HEK293 (cell line): ENCODE measurements at regions not wholly inside any gene's neighbourhood (a gene's known extent, or its start where the extent isn't known, plus 50 kb on each side); places are given as distances from the start of the nearest gene placed in this dataset.

Experiments
- CTCF ChIA-PET: fragments of 350-600 bp; formaldehyde crosslinking; extraction: SDS; loops from one replicate; lab custom pipeline; 2021; ENCODE audit warnings: antibody characterized with exemption; lab: Yijun Ruan, JAX
- POLR2A ChIA-PET: fragments of 300-600 bp; formaldehyde crosslinking; extraction: SDS; loops from one replicate; lab custom pipeline; 2020; ENCODE audit warnings: antibody characterized with exemption, inconsistent platforms; lab: Yijun Ruan, JAX
- H3K27ac ChIP-seq: fragments of 200-500 bp; sonication (Bioruptor generic); 2 replicates; pipeline ENCODE4 v1.5.1; 2014; ENCODE audit warnings: low read depth, low read length, control low read depth, inconsistent platforms; ENCODE audit errors: extremely low read depth
- H3K36me3 ChIP-seq, 2 experiments: fragments of 200-500 bp in 1 of 2; sonication (Bioruptor generic) in 1 of 2; 1 replicate in 1 of 2; 2 replicates in 1 of 2; pipeline ENCODE4 v1.5.1; 2014 to 2017; ENCODE audit warnings: inconsistent platforms in 2 of 2, low read length in 2 of 2; ENCODE audit not compliant: control insufficient read depth in 2 of 2, insufficient read depth in 1 of 2
- H3K4me1 ChIP-seq: fragments of 200-500 bp; sonication (Bioruptor generic); 2 replicates; pipeline ENCODE4 v1.5.1; 2014; ENCODE audit warnings: mild to moderate bottlenecking, low read length, inconsistent platforms; ENCODE audit not compliant: control insufficient read depth, insufficient read depth
- H3K4me3 ChIP-seq: 2 replicates; pipeline ENCODE4 v1.5.1; 2011; ENCODE audit warnings: low read depth, mild to moderate bottlenecking, control low read depth, low read length, moderate library complexity
- H3K9me3 ChIP-seq: fragments of 200-500 bp; sonication (Bioruptor generic); 2 replicates; pipeline ENCODE4 v1.5.1; 2014; ENCODE audit warnings: low read depth, low read length, inconsistent platforms; ENCODE audit not compliant: control insufficient read depth, insufficient read depth
- BCL11B ChIP-seq: fragments of 450-650 bp; formaldehyde crosslinking; IDR thresholded peaks from 2 replicates; pipeline ENCODE4 v1.5.1; 2016; ENCODE audit warnings: low read depth, missing biosample characterization, missing genetic modification characterization
- KLF17 ChIP-seq: fragments of 450-650 bp; formaldehyde crosslinking; IDR thresholded peaks from 2 replicates; pipeline ENCODE4 v1.5.1; 2016; ENCODE audit warnings: missing biosample characterization, missing genetic modification characterization
- PBX3 ChIP-seq: sonication (generic); formaldehyde crosslinking; IDR thresholded peaks from 2 replicates; pipeline ENCODE4 v1.8.1; 2022; ENCODE audit warnings: mild to moderate bottlenecking, moderate library complexity, missing genetic modification reagents
- PRDM6 ChIP-seq: fragments of 450-650 bp; formaldehyde crosslinking; IDR thresholded peaks from 2 replicates; pipeline ENCODE4 v1.5.1; 2017; ENCODE audit warnings: missing biosample characterization, missing genetic modification characterization
- REST ChIP-seq: fragments of 450-650 bp; formaldehyde crosslinking; IDR thresholded peaks from 2 replicates; pipeline ENCODE4 v1.5.1; 2016; ENCODE audit warnings: missing biosample characterization, missing genetic modification characterization
- YY1 ChIP-seq: fragments of 450-650 bp; formaldehyde crosslinking; IDR thresholded peaks from 2 replicates; pipeline ENCODE4 v1.5.1; 2018; ENCODE audit warnings: missing biosample characterization, missing genetic modification characterization
- ZBTB20 ChIP-seq: fragments of 450-650 bp; formaldehyde crosslinking; IDR thresholded peaks from 2 replicates; pipeline ENCODE4 v1.5.1; 2016; ENCODE audit warnings: missing biosample characterization, missing genetic modification characterization
- ZBTB26 ChIP-seq: fragments of 450-650 bp; formaldehyde crosslinking; optimal IDR thresholded peaks from 2 replicates; pipeline ENCODE3; 2016; ENCODE audit warnings: missing biosample characterization, mild to moderate bottlenecking, missing genetic modification characterization
- ZNF146 ChIP-seq: fragments of 450-650 bp; formaldehyde crosslinking; IDR thresholded peaks from 2 replicates; pipeline ENCODE4 v1.5.1; 2016; ENCODE audit warnings: missing biosample characterization, missing genetic modification characterization
- ZNF148 ChIP-seq: fragments of 450-650 bp; formaldehyde crosslinking; IDR thresholded peaks from 2 replicates; pipeline ENCODE4 v1.5.0; 2017; ENCODE audit warnings: missing biosample characterization, missing genetic modification characterization, borderline replicate concordance
- ZNF174 ChIP-seq: fragments of 450-650 bp; formaldehyde crosslinking; IDR thresholded peaks from 2 replicates; pipeline ENCODE4 v1.5.0; 2017; ENCODE audit warnings: missing biosample characterization, mild to moderate bottlenecking, missing genetic modification characterization
- ZNF18 ChIP-seq: fragments of 450-650 bp; formaldehyde crosslinking; IDR thresholded peaks from 2 replicates; pipeline ENCODE4 v1.5.1; 2016; ENCODE audit warnings: missing biosample characterization, missing genetic modification characterization
- ZNF266 ChIP-seq: fragments of 450-650 bp; formaldehyde crosslinking; IDR thresholded peaks from 2 replicates; pipeline ENCODE4 v1.5.1; 2016; ENCODE audit warnings: missing biosample characterization, missing genetic modification characterization, low read depth
- ZNF311 ChIP-seq: fragments of 450-650 bp; formaldehyde crosslinking; IDR thresholded peaks from 2 replicates; pipeline ENCODE4 v1.5.1; 2017; ENCODE audit warnings: missing biosample characterization, missing genetic modification characterization, borderline replicate concordance
- ZNF335 ChIP-seq: fragments of 450-650 bp; formaldehyde crosslinking; conservative IDR thresholded peaks from 2 replicates; pipeline ENCODE4 v1.5.1; 2016; ENCODE audit warnings: missing biosample characterization, missing genetic modification characterization
- ZNF354C ChIP-seq: fragments of 450-650 bp; formaldehyde crosslinking; IDR thresholded peaks from 2 replicates; pipeline ENCODE4 v1.5.1; 2016; ENCODE audit warnings: missing biosample characterization, missing genetic modification characterization, low read depth, borderline replicate concordance
- ZNF473 ChIP-seq: fragments of 450-650 bp; formaldehyde crosslinking; IDR thresholded peaks from 2 replicates; pipeline ENCODE4 v1.5.1; 2017; ENCODE audit warnings: missing biosample characterization, missing genetic modification characterization
- ZNF48 ChIP-seq: fragments of 450-650 bp; formaldehyde crosslinking; IDR thresholded peaks from 2 replicates; pipeline ENCODE4 v1.5.1; 2016; ENCODE audit warnings: missing biosample characterization, missing genetic modification characterization
- ZNF514 ChIP-seq: fragments of 450-650 bp; formaldehyde crosslinking; IDR thresholded peaks from 2 replicates; pipeline ENCODE4 v1.5.1; 2016; ENCODE audit warnings: missing biosample characterization, missing genetic modification characterization
- ZNF692 ChIP-seq: fragments of 450-650 bp; formaldehyde crosslinking; IDR thresholded peaks from 2 replicates; pipeline ENCODE4 v1.5.1; 2016; ENCODE audit warnings: missing biosample characterization, missing genetic modification characterization
- ZNF707 ChIP-seq: fragments of 450-650 bp; formaldehyde crosslinking; IDR thresholded peaks from 2 replicates; pipeline ENCODE4 v1.5.1; 2016; ENCODE audit warnings: missing biosample characterization, missing genetic modification characterization
- ZSCAN16 ChIP-seq: fragments of 450-650 bp; formaldehyde crosslinking; IDR thresholded peaks from 2 replicates; pipeline ENCODE4 v1.5.1; 2016; ENCODE audit warnings: missing biosample characterization, missing genetic modification characterization

GRCh38 chr11:116397602-116398084 lies 375.1 kb downstream of the BUD13 start (continued):
- TF ChIP-seq ZNF692 (no peak), ZNF148 (tag by site-specific recombination) (no peak)

- Histone ChIP-seq H3K9me3 (no peaks in the 10 kb centered on the region), H3K4me3 (no peak overlapping the region), H3K36me3 (no peaks in the 10 kb centered on the region), H3K27ac (no peak overlapping the region), H3K4me1 (no peaks in the 10 kb centered on the region)
- TF ChIP-seq PRDM6 (no peak), PBX3 (CRISPR knock-in tag) (no peak), ZNF707 (tag by site-specific recombination) (no peak), KLF17 (tag by site-specific recombination) (no peak), ZSCAN16 (tag by site-specific recombination) (no peak), BCL11B (tag by site-specific recombination) (no peak), ZBTB26 (tag by site-specific recombination) (no peak), YY1 (tag by site-specific recombination) (no peak), ZNF174 (tag by site-specific recombination) (no peak), ZNF514 (tag by site-specific recombination) (no peak), ZNF335 (tag by site-specific recombination) (no peak), ZNF266 (tag by site-specific recombination) (no peak), ZNF311 (no peak), REST (tag by site-specific recombination) (no peak), ZNF18 (tag by site-specific recombination) (no peak), ZBTB20 (tag by site-specific recombination) (no peak), ZNF146 (no peak), ZNF473 (tag by site-specific recombination) (no peak), ZNF48 (tag by site-specific recombination) (no peak), ZNF354C (no peak)
- ChIA-PET CTCF (no interaction called here), POLR2A (no interaction called here)
Observed at GRCh38 chr11:116396331-116396730, 376.5 kb downstream of the BUD13 start.
